Upper lobe of left lung (tissue), 6 donors: ENCODE measurements at regions not wholly inside any gene's neighbourhood (a gene's known extent, or its start where the extent isn't known, plus 50 kb on each side); places are given as distances from the start of the nearest gene placed in this dataset.

ENCODE experiments used
- ATAC-seq, 2 donors: fragments of 200-7000 bp; cut with Tn5 transposase; one replicate each; pipeline ENCODE4 v1.9.1; 2022; ENCODE audit warnings: mild to moderate bottlenecking in 2 of 2, moderate library complexity in 2 of 2; ENCODE audit not compliant: low FRiP score in 2 of 2
- DNase-seq, 2 donors: peaks; one replicate each; pipeline ENCODE4 v3.0.0-alpha.2; 2019 to 2020
- H3K27ac ChIP-seq, 4 donors: fragments of 200-600 bp; sonication (generic); one replicate each; pipeline ENCODE4 v1.5.1; 2016 to 2019
- H3K27me3 ChIP-seq, 4 donors: fragments of 200-600 bp; sonication (generic); one replicate each; pipeline ENCODE4 v1.5.1; 2017 to 2019
- H3K36me3 ChIP-seq, 4 donors: fragments of 200-600 bp; sonication (generic); one replicate each; pipeline ENCODE4 v1.5.1; 2016 to 2019
- H3K4me1 ChIP-seq, 4 donors: fragments of 200-600 bp; sonication (generic); one replicate each; pipeline ENCODE4 v1.5.1; 2018 to 2019
- H3K4me3 ChIP-seq, 4 donors: fragments of 200-600 bp; sonication (generic); one replicate each; pipeline ENCODE4 v1.5.1; 2017 to 2019; ENCODE audit warnings: mild to moderate bottlenecking in 2 of 4, moderate library complexity in 1 of 4
- H3K9me3 ChIP-seq, 4 donors: fragments of 200-600 bp; sonication (generic); one replicate each; pipeline ENCODE4 v1.5.1; 2018 to 2019
- CTCF ChIP-seq, 6 experiments: fragments of 450-650 bp in 4 of 6; fragments of 200-600 bp in 2 of 6; sonication (generic) in 2 of 6; IDR thresholded peaks; one replicate each; pipeline ENCODE4 v1.5.1; 2016 to 2019; ENCODE audit warnings: antibody characterized with exemption in 6 of 6
- EP300 ChIP-seq, 4 donors: sonication (generic); formaldehyde crosslinking; IDR thresholded peaks; one replicate each; pipeline ENCODE4 v1.5.1; 2017; ENCODE audit warnings: antibody characterized with exemption in 4 of 4, control low read depth in 2 of 4
- POLR2A ChIP-seq, 4 donors: fragments of 450-650 bp; IDR thresholded peaks; one replicate each; pipeline ENCODE4 v1.5.1; 2016 to 2017; ENCODE audit warnings: antibody characterized with exemption in 4 of 4, mild to moderate bottlenecking in 2 of 4
- POLR2AphosphoS5 ChIP-seq, 2 donors: sonication (generic); formaldehyde crosslinking; IDR thresholded peaks; one replicate each; pipeline ENCODE4 v1.5.1; 2017; ENCODE audit warnings: antibody characterized with exemption in 2 of 2
- WGBS, 2 donors: methylation state at CpG; one replicate each; pipeline ENCODE4 v1.1.5; 2017 to 2018; 5-methylcytosine and 5-hydroxymethylcytosine counted together
- donor health status: DM: no; HTN: no; CAD: no; lungs with moderate emphysema.
- donor health status: DM: no; HTN: yes; CAD: no; lungs with severe emphysema.

- Histone ChIP-seq H3K4me1 (peaks cover 5 to 34% (median 25%) of the 10 kb centered on the region in 4 donors), H3K9me3 (no peaks in the 10 kb centered on the region), H3K27me3 (no peaks in the 10 kb centered on the region), H3K27ac (no peak overlapping the region), H3K4me3 (no peak overlapping the region), H3K36me3 (no peaks in the 10 kb centered on the region)
- DNase-seq = no peak
- ATAC-seq = no peak
- WGBS, 2 donors = 70 to 85% methylated on average over 12 of the region's 12 CpGs
- no peak for TF ChIP-seq EP300 (IDR thresholded peaks at IDR 0.05)
Observed at GRCh38 chr1:25028587-25028906, 98.5 kb upstream of the RUNX3 start.

GRCh38 chr1:25027822-25028586, 97.9 kb upstream of the RUNX3 start:
- no peak overlapping the region for H3K4me3 ChIP-seq
- no peaks in the 10 kb centered on the region for H3K36me3 ChIP-seq
- WGBS, 2 donors = 88 to 91% methylated on average over 13 of the region's 13 CpGs
- TF ChIP-seq CTCF (IDR thresholded peaks at IDR 0.05) (no peak), EP300 (IDR thresholded peaks at IDR 0.05) (no peak), POLR2A (IDR thresholded peaks at IDR 0.05) (no peak), POLR2AphosphoS5 (IDR thresholded peaks at IDR 0.05) (no peak)
- no peak for DNase-seq
- peaks cover 8 to 33% (median 25%) of the 10 kb centered on the region in 4 donors for H3K4me1 ChIP-seq
- H3K27me3 ChIP-seq = no peaks in the 10 kb centered on the region
- H3K9me3 ChIP-seq = no peaks in the 10 kb centered on the region
- no peak for ATAC-seq
- no peak overlapping the region for H3K27ac ChIP-seq

GRCh38 chr1:25026730-25027450, 96.8 kb upstream of the RUNX3 start:
- WGBS, 2 donors = 54 to 56% methylated on average over 4 to 12 of the region's 12 CpGs
- Histone ChIP-seq H3K4me3 (no peak overlapping the region), H3K27me3 (no peaks in the 10 kb centered on the region), H3K4me1 (peaks cover 9 to 38% (median 27%) of the 10 kb centered on the region in 4 donors), H3K9me3 (no peaks in the 10 kb centered on the region), H3K36me3 (no peaks in the 10 kb centered on the region), H3K27ac (peak overlapping the region in 1 of 4 donors; percentile 3)
- DNase-seq = no peak
- no peak for ATAC-seq
- TF ChIP-seq POLR2AphosphoS5 (IDR thresholded peaks at IDR 0.05) = no peak
- no peak for TF ChIP-seq CTCF (IDR thresholded peaks at IDR 0.05)
- TF ChIP-seq EP300 (IDR thresholded peaks at IDR 0.05) = no peak
- TF ChIP-seq POLR2A (IDR thresholded peaks at IDR 0.05) = no peak

GRCh38 chr1:25026304-25026703, 96.2 kb upstream of the RUNX3 start:
- 87 to 96% methylated on average over 4 of the region's 4 CpGs for WGBS, 2 donors
- H3K4me3 ChIP-seq = no peak overlapping the region
- H3K9me3 ChIP-seq = no peaks in the 10 kb centered on the region
- DNase-seq = no peak
- TF ChIP-seq CTCF (IDR thresholded peaks at IDR 0.05) (no peak), EP300 (IDR thresholded peaks at IDR 0.05) (no peak), POLR2A (IDR thresholded peaks at IDR 0.05) (no peak), POLR2AphosphoS5 (IDR thresholded peaks at IDR 0.05) (no peak)
- no peaks in the 10 kb centered on the region for H3K27me3 ChIP-seq
- ATAC-seq = no peak
- no peaks in the 10 kb centered on the region for H3K36me3 ChIP-seq
- H3K4me1 ChIP-seq = peaks cover 11 to 41% (median 28%) of the 10 kb centered on the region in 4 donors
- H3K27ac ChIP-seq = peak overlapping the region in 1 of 4 donors; percentile 3

GRCh38 chr1:25024615-25025350, 94.7 kb upstream of the RUNX3 start:
- Histone ChIP-seq H3K27me3 (no peaks in the 10 kb centered on the region), H3K4me3 (no peak overlapping the region), H3K27ac (no peak overlapping the region), H3K4me1 (peaks cover 11 to 42% (median 25%) of the 10 kb centered on the region in 4 donors), H3K9me3 (no peaks in the 10 kb centered on the region), H3K36me3 (no peaks in the 10 kb centered on the region)
- DNase-seq = no peak
- no peak for ATAC-seq
- no peak for TF ChIP-seq EP300 (IDR thresholded peaks at IDR 0.05)
- TF ChIP-seq CTCF (IDR thresholded peaks at IDR 0.05) = no peak
- no peak for TF ChIP-seq POLR2AphosphoS5 (IDR thresholded peaks at IDR 0.05)
- TF ChIP-seq POLR2A (IDR thresholded peaks at IDR 0.05) = no peak
- 86 to 87% methylated on average over 12 to 15 of the region's 15 CpGs for WGBS, 2 donors
